Ovary (tissue), 7 donors: ENCODE measurements at regions not wholly inside any gene's neighbourhood (a gene's known extent, or its start where the extent isn't known, plus 50 kb on each side); places are given as distances from the start of the nearest gene placed in this dataset.

Experiments used
- DNase-seq, 5 donors: peaks; one replicate each; pipeline ENCODE4 v3.0.0-alpha.2; 2019 to 2020
- H3K27ac ChIP-seq, 2 donors: fragments of 200-600 bp; one replicate each; pipeline versions ENCODE4 v1.5.1 to v1.8.0; 2019 to 2022
- H3K27me3 ChIP-seq: fragments of 200-600 bp; one replicate; pipeline ENCODE4 v1.8.0; 2022
- H3K36me3 ChIP-seq: fragments of 200-600 bp; sonication (generic); one replicate; pipeline ENCODE4 v1.5.1; 2019
- H3K4me1 ChIP-seq: one replicate; pipeline ENCODE4 v1.8.1; 2013; ENCODE audit warnings: mild to moderate bottlenecking, moderate library complexity; ENCODE audit not compliant: insufficient read depth
- H3K4me3 ChIP-seq: fragments of 200-600 bp; sonication (generic); one replicate; pipeline ENCODE4 v1.5.1; 2017
- H3K9me3 ChIP-seq, 2 donors: fragments of 200-600 bp in 1 of 2; sonication (generic) in 1 of 2; one replicate each; pipeline versions ENCODE4 v1.5.1 to v1.8.1; 2013 to 2019; ENCODE audit warnings: mild to moderate bottlenecking in 1 of 2, moderate library complexity in 1 of 2
- EP300 ChIP-seq: sonication (generic); formaldehyde crosslinking; IDR thresholded peaks from one replicate; pipeline ENCODE4 v1.6.1; 2017; ENCODE audit warnings: antibody characterized with exemption
- POLR2A ChIP-seq: fragments of 450-650 bp; IDR thresholded peaks from one replicate; pipeline ENCODE4 v1.6.1; 2017; ENCODE audit warnings: antibody characterized with exemption, mild to moderate bottlenecking, moderate library complexity
- WGBS, 3 donors: extraction: QIAGEN DNeasy Blood & Tissue Kit in 1 of 3; methylation state at CpG; one replicate each; pipeline versions ENCODE4 v1.1.5 to v1.1.7; 2013 to 2017; 5-methylcytosine and 5-hydroxymethylcytosine counted together
- intact Hi-C, 4 donors: fragments of 100-400 bp; cut with DNase I; formaldehyde crosslinking; loops; one replicate each; pipeline versions ENCODE4 v1.11.0 to v1.15.1; 2022 to 2023
- TF ChIP-seq, protein P1 (sequence below), 3 donors: fragments of 450-650 bp in 2 of 3; fragments of 200-600 bp in 1 of 3; IDR thresholded peaks; one replicate each; pipeline versions ENCODE4 v1.5.1 to v1.8.0; 2016 to 2022; ENCODE audit warnings: antibody characterized with exemption in 3 of 3, mild to moderate bottlenecking in 1 of 3
- donor health status: DM: no; HTN: no; CAD: no; lungs with moderate emphysema.
- donor health status: DM: no; HTN: no; CAD: no.
- donor health status: Bipolar disorder and iron deficiency.
- donor health status: DM: no; HTN: no; CAD: no.
- donor health status: DM: yes; HTN: yes; CAD: no.

DNA sequence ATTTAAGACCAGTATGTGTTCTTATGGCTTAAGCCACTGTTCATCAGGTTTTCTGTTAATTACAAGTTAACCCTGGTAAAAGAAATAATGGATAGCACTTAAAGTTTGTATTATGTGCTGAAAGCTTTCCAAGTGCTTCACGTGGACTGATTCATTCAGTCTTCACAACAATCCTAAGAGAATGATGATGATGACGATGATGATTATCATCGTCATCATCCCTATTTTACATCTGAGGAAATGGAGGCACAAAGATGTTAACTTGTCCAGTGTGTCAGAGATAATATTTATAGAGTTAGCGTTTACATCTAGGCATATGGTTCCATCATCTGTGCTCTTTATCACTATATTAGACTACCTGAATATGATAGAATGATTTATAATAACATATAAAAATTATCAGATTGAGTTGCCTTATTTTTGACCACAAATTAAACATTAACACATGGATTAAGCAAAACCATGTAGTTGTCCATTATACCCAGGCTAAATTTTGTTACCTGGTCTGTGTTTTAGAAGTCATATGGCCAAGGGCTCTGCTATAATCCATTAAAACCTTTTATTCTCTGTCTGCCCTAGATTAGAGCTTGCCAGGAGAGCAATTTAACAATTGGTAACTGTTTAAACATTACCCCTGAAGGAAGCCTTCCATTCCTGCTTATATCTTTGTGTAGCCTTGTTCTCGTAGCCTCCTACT is 102.3 kb upstream of the MAP3K1 start:
- Histone ChIP-seq H3K4me3 (no peak overlapping the region), H3K9me3 (no peaks in the 10 kb centered on the region), H3K27ac (no peak overlapping the region), H3K4me1 (no peaks in the 10 kb centered on the region), H3K36me3 (no peaks in the 10 kb centered on the region), H3K27me3 (no peaks in the 10 kb centered on the region)
- no peak for TF ChIP-seq POLR2A
- TF ChIP-seq, protein P1, sequence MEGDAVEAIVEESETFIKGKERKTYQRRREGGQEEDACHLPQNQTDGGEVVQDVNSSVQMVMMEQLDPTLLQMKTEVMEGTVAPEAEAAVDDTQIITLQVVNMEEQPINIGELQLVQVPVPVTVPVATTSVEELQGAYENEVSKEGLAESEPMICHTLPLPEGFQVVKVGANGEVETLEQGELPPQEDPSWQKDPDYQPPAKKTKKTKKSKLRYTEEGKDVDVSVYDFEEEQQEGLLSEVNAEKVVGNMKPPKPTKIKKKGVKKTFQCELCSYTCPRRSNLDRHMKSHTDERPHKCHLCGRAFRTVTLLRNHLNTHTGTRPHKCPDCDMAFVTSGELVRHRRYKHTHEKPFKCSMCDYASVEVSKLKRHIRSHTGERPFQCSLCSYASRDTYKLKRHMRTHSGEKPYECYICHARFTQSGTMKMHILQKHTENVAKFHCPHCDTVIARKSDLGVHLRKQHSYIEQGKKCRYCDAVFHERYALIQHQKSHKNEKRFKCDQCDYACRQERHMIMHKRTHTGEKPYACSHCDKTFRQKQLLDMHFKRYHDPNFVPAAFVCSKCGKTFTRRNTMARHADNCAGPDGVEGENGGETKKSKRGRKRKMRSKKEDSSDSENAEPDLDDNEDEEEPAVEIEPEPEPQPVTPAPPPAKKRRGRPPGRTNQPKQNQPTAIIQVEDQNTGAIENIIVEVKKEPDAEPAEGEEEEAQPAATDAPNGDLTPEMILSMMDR (IDR thresholded peaks at IDR 0.05), result no peak
- no peak for TF ChIP-seq EP300
- intact Hi-C loops, result no loop called here
- DNase-seq, result no peak
- WGBS, 3 donors, result 62 to 74% (median 66%) methylated on average over 5 of the region's 5 CpGs

- intact Hi-C loops, result no loop called here
- Histone ChIP-seq H3K27ac (no peak overlapping the region), H3K4me3 (no peak overlapping the region), H3K27me3 (no peaks in the 10 kb centered on the region), H3K4me1 (no peaks in the 10 kb centered on the region), H3K36me3 (no peaks in the 10 kb centered on the region), H3K9me3 (no peaks in the 10 kb centered on the region)
- 93 to 97% (median 94%) methylated on average over 3 of the region's 3 CpGs for WGBS, 3 donors
- no peak for DNase-seq
- TF ChIP-seq, protein P1 (IDR thresholded peaks at IDR 0.05), result no peak
- TF ChIP-seq POLR2A, result no peak
- no peak for TF ChIP-seq EP300
Measured at GRCh38 chr5:56710826-56711590, 104.3 kb upstream of the MAP3K1 start.

DNA sequence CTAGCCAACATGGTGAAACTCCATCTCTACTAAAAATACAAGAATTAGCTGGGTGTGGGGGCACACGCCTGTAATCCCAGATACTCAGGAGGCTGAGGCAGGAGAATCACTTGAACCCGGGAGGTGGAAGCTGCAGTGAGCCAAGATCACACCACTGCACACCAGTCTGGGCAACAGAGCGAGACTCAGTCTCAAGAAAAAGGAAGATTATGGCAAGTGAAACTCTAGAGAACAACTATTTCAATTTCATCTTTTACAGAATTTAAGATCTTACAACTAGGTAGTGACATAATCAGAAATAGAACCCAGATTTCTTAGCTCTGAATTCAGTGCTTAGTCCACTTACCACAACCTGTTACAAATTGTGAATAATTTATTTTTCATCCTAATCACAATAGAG is 108.8 kb upstream of the MAP3K1 start:
- Histone ChIP-seq H3K4me3 (no peak overlapping the region), H3K27me3 (no peaks in the 10 kb centered on the region), H3K4me1 (no peaks in the 10 kb centered on the region), H3K27ac (no peak overlapping the region), H3K9me3 (no peaks in the 10 kb centered on the region), H3K36me3 (no peaks in the 10 kb centered on the region)
- 89 to 96% (median 93%) methylated on average over 3 of the region's 3 CpGs for WGBS, 3 donors
- DNase-seq, result no peak
- TF ChIP-seq, protein P1 (IDR thresholded peaks at IDR 0.05), result no peak
- TF ChIP-seq POLR2A (no peak), EP300 (no peak)
- intact Hi-C loops, result no loop called here

DNA sequence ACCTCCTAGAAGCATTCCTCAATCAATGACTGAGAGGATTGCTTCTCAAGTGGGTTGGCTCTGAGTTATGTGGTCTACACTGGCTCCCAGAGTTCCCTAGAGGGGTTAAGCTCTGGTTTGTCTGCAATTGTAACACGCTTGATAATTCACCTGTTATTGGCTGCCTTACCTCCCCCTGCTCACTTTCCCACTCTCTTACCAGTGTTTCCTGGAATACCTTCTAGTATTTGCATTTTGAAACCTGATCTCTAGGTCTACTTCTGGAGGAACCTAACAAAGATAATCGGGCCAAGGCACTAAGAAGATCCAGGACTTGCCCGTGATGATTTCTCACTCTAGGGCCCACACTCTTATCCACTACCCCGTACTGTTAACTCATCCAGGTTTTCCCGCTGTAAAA is 110.1 kb upstream of the MAP3K1 start:
- no peaks in the 10 kb centered on the region for H3K4me1 ChIP-seq
- H3K4me3 ChIP-seq, result no peak overlapping the region
- no peak for TF ChIP-seq EP300
- TF ChIP-seq POLR2A, result no peak
- TF ChIP-seq, protein P1 (IDR thresholded peaks at IDR 0.05), result no peak
- no peak for DNase-seq
- H3K27me3 ChIP-seq, result no peaks in the 10 kb centered on the region
- no peaks in the 10 kb centered on the region for H3K36me3 ChIP-seq
- intact Hi-C loops, result no loop called here
- H3K27ac ChIP-seq, result no peak overlapping the region
- WGBS, 3 donors, result 67 to 84% (median 67%) methylated on average over 5 of the region's 5 CpGs
- H3K9me3 ChIP-seq, result no peaks in the 10 kb centered on the region
